Transverse colon (tissue), 4 donors: ENCODE measurements at regions not wholly inside any gene's neighbourhood (a gene's known extent, or its start where the extent isn't known, plus 50 kb on each side); places are given as distances from the start of the nearest gene placed in this dataset.

Experiments used
- CTCF ChIP-seq, 5 experiments: fragments of 200-600 bp in 3 of 5; fragments of 450-650 bp in 2 of 5; sonication (generic) in 3 of 5; IDR thresholded peaks; 1 replicate in 2 of 5; 2 replicates in 3 of 5; pipeline ENCODE4 v1.5.1; 2016 to 2017; ENCODE audit warnings: antibody characterized with exemption in 5 of 5, inconsistent platforms in 3 of 5, mild to moderate bottlenecking in 2 of 5, moderate library complexity in 1 of 5
- EP300 ChIP-seq: sonication (generic); formaldehyde crosslinking; IDR thresholded peaks from one replicate; pipeline ENCODE4 v1.6.1; 2017; ENCODE audit warnings: antibody characterized with exemption, low read depth
- POLR2A ChIP-seq: fragments of 450-650 bp; IDR thresholded peaks from one replicate; pipeline ENCODE4 v1.6.1; 2016; ENCODE audit warnings: antibody characterized with exemption, mild to moderate bottlenecking, moderate library complexity
- POLR2AphosphoS5 ChIP-seq, 3 donors: sonication (generic); formaldehyde crosslinking; IDR thresholded peaks; one replicate each; pipeline ENCODE4 v1.6.1; 2016; ENCODE audit warnings: antibody characterized with exemption in 3 of 3

GRCh38 chr2:129661935-129662334 lies 317.5 kb upstream of the RAB6C start:
- no peak for TF ChIP-seq POLR2A
- no peak for TF ChIP-seq POLR2AphosphoS5 (IDR thresholded peaks at IDR 0.05)
- no peak for TF ChIP-seq CTCF (IDR thresholded peaks at IDR 0.05)
- TF ChIP-seq EP300: no peak
